Astrocyte (in vitro differentiated cells and primary cell): ENCODE measurements at regions not wholly inside any gene's neighbourhood (a gene's known extent, or its start where the extent isn't known, plus 50 kb on each side); places are given as distances from the start of the nearest gene placed in this dataset.

Experiments used
- EZH2 ChIP-seq: IDR thresholded peaks from 2 replicates; pipeline ENCODE4 v1.6.1; 2012; ENCODE audit warnings: mild to moderate bottlenecking, low read length, inconsistent platforms; ENCODE audit not compliant: insufficient read depth
- TF ChIP-seq, protein P1 (sequence below): IDR thresholded peaks from 2 replicates; pipeline ENCODE4 v1.5.1; 2011; ENCODE audit warnings: low read depth, mild to moderate bottlenecking, inconsistent platforms, low read length, moderate library complexity; ENCODE audit not compliant: insufficient read depth

DNA sequence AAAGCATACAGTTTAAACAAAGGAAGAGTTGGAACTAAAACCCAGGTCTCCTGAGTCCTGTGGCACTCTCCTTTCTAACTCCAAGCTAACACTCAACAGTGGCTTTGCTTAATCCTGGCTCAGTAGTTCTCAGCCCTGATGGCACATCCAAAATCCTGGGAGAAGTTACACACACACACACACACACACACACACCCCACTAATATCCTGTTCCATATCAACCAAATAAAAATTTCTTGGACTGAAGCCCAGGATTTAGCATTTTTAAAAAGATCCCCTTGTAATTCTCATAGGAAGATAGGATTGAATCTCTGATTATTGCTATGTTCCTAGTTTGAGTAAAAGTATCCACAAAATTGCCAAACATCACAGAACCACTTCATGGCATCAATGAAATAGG, 136.1 kb upstream of the RIOK3 start:
- TF ChIP-seq, protein P1, sequence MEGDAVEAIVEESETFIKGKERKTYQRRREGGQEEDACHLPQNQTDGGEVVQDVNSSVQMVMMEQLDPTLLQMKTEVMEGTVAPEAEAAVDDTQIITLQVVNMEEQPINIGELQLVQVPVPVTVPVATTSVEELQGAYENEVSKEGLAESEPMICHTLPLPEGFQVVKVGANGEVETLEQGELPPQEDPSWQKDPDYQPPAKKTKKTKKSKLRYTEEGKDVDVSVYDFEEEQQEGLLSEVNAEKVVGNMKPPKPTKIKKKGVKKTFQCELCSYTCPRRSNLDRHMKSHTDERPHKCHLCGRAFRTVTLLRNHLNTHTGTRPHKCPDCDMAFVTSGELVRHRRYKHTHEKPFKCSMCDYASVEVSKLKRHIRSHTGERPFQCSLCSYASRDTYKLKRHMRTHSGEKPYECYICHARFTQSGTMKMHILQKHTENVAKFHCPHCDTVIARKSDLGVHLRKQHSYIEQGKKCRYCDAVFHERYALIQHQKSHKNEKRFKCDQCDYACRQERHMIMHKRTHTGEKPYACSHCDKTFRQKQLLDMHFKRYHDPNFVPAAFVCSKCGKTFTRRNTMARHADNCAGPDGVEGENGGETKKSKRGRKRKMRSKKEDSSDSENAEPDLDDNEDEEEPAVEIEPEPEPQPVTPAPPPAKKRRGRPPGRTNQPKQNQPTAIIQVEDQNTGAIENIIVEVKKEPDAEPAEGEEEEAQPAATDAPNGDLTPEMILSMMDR = no peak
- no peak for TF ChIP-seq EZH2
